Pulmonary artery endothelial cell (primary cell): ENCODE measurements at regions not wholly inside any gene's neighbourhood (a gene's known extent, or its start where the extent isn't known, plus 50 kb on each side); places are given as distances from the start of the nearest gene placed in this dataset.
"Not testable (repeated sequence)": the region's sequence is repeated elsewhere in the genome, so short reads cannot be mapped to it uniquely, and the experiment has no call there.

Experiments
- DNase-seq: peaks from one replicate; pipeline ENCODE4 v3.0.0-alpha.2; 2011; ENCODE audit warnings: low read depth, low spot score

- DNase-seq, result no peak
Measured at GRCh38 chr17:63173450-63173849, 207.4 kb downstream of the TANC2 start.

- no peak for DNase-seq
Measured at GRCh38 chr17:63173903-63174302, 207.9 kb downstream of the TANC2 start.

GRCh38 chr17:63178530-63178929 lies 212.5 kb downstream of the TANC2 start:
- DNase-seq, result no peak

- no peak for DNase-seq
Measured at GRCh38 chr17:63181856-63182255, 215.8 kb downstream of the TANC2 start.

GRCh38 chr17:63185420-63185819 lies 219.4 kb downstream of the TANC2 start:
- DNase-seq, result no peak

- DNase-seq, result no peak
Measured at GRCh38 chr17:63189082-63189481, 223.0 kb downstream of the TANC2 start.

- DNase-seq, result no peak
Measured at GRCh38 chr17:63189930-63190329, 223.9 kb downstream of the TANC2 start.

- no peak for DNase-seq
Measured at GRCh38 chr17:63190821-63191370, 224.9 kb downstream of the TANC2 start.

- no peak for DNase-seq
Measured at GRCh38 chr17:63191610-63192009, 225.6 kb downstream of the TANC2 start.

- DNase-seq, result no peak
Measured at GRCh38 chr17:63193827-63194226, 227.8 kb downstream of the TANC2 start.

- DNase-seq, result no peak
Measured at GRCh38 chr17:63196772-63197335, 230.8 kb downstream of the TANC2 start.

- no peak for DNase-seq
Measured at GRCh38 chr17:63203652-63204051, 237.6 kb downstream of the TANC2 start.

GRCh38 chr17:63221939-63222338 lies 224.2 kb downstream of the CYB561 start:
- DNase-seq, result no peak

- DNase-seq, result no peak
Measured at GRCh38 chr17:63222655-63223054, 223.5 kb downstream of the CYB561 start.

- DNase-seq, result no peak
Measured at GRCh38 chr17:63223212-63223911, 222.7 kb downstream of the CYB561 start.

- no peak for DNase-seq
Measured at GRCh38 chr17:63224644-63225043, 221.5 kb downstream of the CYB561 start.

- DNase-seq, result not testable (repeated sequence)
Measured at GRCh38 chr17:63226720-63227119, 219.4 kb downstream of the CYB561 start.

GRCh38 chr17:63231015-63231620 lies 215.0 kb downstream of the CYB561 start:
- DNase-seq, result not testable (repeated sequence)

GRCh38 chr17:63232565-63233310 lies 213.4 kb downstream of the CYB561 start:
- DNase-seq, result no peak

GRCh38 chr17:63240106-63240505 lies 206.0 kb downstream of the CYB561 start:
- no peak for DNase-seq

GRCh38 chr17:63246344-63246743 lies 199.8 kb downstream of the CYB561 start:
- no peak for DNase-seq

GRCh38 chr17:63247706-63248105 lies 198.4 kb downstream of the CYB561 start:
- no peak for DNase-seq
